GM18868 (cell line): ENCODE measurements at regions not wholly inside any gene's neighbourhood (a gene's known extent, or its start where the extent isn't known, plus 50 kb on each side); places are given as distances from the start of the nearest gene placed in this dataset.
"Not testable (repeated sequence)": the region's sequence is repeated elsewhere in the genome, so short reads cannot be mapped to it uniquely, and the experiment has no call there.

Experiments used
- ATAC-seq: cut with Tn5 transposase; IDR thresholded peaks from one replicate; pipeline ENCODE4 v1.9.1; 2021; ENCODE audit warnings: mild to moderate bottlenecking, moderate library complexity; ENCODE audit not compliant: unreplicated experiment

GRCh38 chr12:31162896-31163560, 89.4 kb downstream of the DDX11 start:
- ATAC-seq, result not testable (repeated sequence)

GRCh38 chr12:31174293-31174692, 100.6 kb downstream of the DDX11 start:
- peak; percentile 63 for ATAC-seq

GRCh38 chr12:31177514-31177913, 103.9 kb downstream of the DDX11 start:
- not testable (repeated sequence) for ATAC-seq

- ATAC-seq, result not testable (repeated sequence)
Observed at GRCh38 chr12:31178875-31179274, 105.2 kb downstream of the DDX11 start.

- peak; percentile 56 for ATAC-seq
Observed at GRCh38 chr12:31179627-31180237, 106.1 kb downstream of the DDX11 start.

- ATAC-seq, result not testable (repeated sequence)
Observed at GRCh38 chr12:31182571-31182970, 108.9 kb downstream of the DDX11 start.

- peak; percentile 49 for ATAC-seq
Observed at GRCh38 chr12:31183107-31183506, 109.4 kb downstream of the DDX11 start.

GRCh38 chr12:31183899-31184298, 110.2 kb downstream of the DDX11 start:
- not testable (repeated sequence) for ATAC-seq

GRCh38 chr12:31184667-31185066, 111.0 kb downstream of the DDX11 start:
- ATAC-seq, result not testable (repeated sequence)

- peak; percentile 92 for ATAC-seq
Observed at GRCh38 chr12:31192689-31193088, 119.0 kb downstream of the DDX11 start.

- not testable (repeated sequence) for ATAC-seq
Observed at GRCh38 chr12:31195620-31196019, 122.0 kb downstream of the DDX11 start.

- ATAC-seq, result not testable (repeated sequence)
Observed at GRCh38 chr12:31199476-31199875, 125.8 kb downstream of the DDX11 start.

GRCh38 chr12:31201382-31201781, 124.6 kb downstream of the SINHCAF start:
- ATAC-seq, result peak; percentile 34

- ATAC-seq, result no peak
Observed at GRCh38 chr12:31203261-31203660, 122.7 kb downstream of the SINHCAF start.

- peak; percentile 94 for ATAC-seq
Observed at GRCh38 chr12:31205054-31205453, 120.9 kb downstream of the SINHCAF start.

- no peak for ATAC-seq
Observed at GRCh38 chr12:31206038-31206670, 119.8 kb downstream of the SINHCAF start.

- no peak for ATAC-seq
Observed at GRCh38 chr12:31207799-31208465, 118.0 kb downstream of the SINHCAF start.

GRCh38 chr12:31210104-31210503, 115.8 kb downstream of the SINHCAF start:
- ATAC-seq, result no peak

- no peak for ATAC-seq
Observed at GRCh38 chr12:31210541-31210940, 115.4 kb downstream of the SINHCAF start.

- no peak for ATAC-seq
Observed at GRCh38 chr12:31214626-31215517, 111.1 kb downstream of the SINHCAF start.
